C4-2B (cell line): ENCODE measurements at regions not wholly inside any gene's neighbourhood (a gene's known extent, or its start where the extent isn't known, plus 50 kb on each side); places are given as distances from the start of the nearest gene placed in this dataset.

Experiments
- CTCF ChIP-seq: fragments of 450-650 bp; conservative IDR thresholded peaks from 2 replicates; pipeline ENCODE4 v1.5.1; 2017; ENCODE audit warnings: mild to moderate bottlenecking
- ZFX ChIP-seq: fragments of 450-650 bp; IDR thresholded peaks from 2 replicates; pipeline ENCODE4 v1.6.1; 2017

- TF ChIP-seq CTCF (no peak), ZFX (no peak)
Measured at GRCh38 chr12:90203556-90203955, 494.9 kb upstream of the ATP2B1 start.
